Natural killer cell treated with Interleukin-12 subunit alpha and Interleukin-12 subunit beta and Interleukin-15 and Interleukin-18, amount 100 ng/mL, for 72 hours (primary cell): ENCODE measurements at regions not wholly inside any gene's neighbourhood (a gene's known extent, or its start where the extent isn't known, plus 50 kb on each side); places are given as distances from the start of the nearest gene placed in this dataset.
"Not testable (repeated sequence)": the region's sequence is repeated elsewhere in the genome, so short reads cannot be mapped to it uniquely, and the experiment has no call there.

Experiments used
- ATAC-seq, 2 donors: fragments of 150-1000 bp; cut with Tn5 transposase in 1 of 2; sonication (Bioruptor Pico), chemical (Tn5 transposase) in 1 of 2; 2 replicates each; pipeline ENCODE4 v1.10.0; 2021
- DNase-seq: peaks from one replicate; pipeline ENCODE4 v3.0.0; 2022; ENCODE audit warnings: low spot score
- H3K27ac Mint-ChIP-seq, 2 donors: 1 replicate in 1 of 2; 2 replicates in 1 of 2; pipeline ENCODE4 v1.8.0; 2022; ENCODE audit warnings: mixed read lengths in 2 of 2, mild to moderate bottlenecking in 1 of 2, moderate library complexity in 1 of 2
- H3K27me3 Mint-ChIP-seq, 2 donors: 1 replicate in 1 of 2; 2 replicates in 1 of 2; pipeline ENCODE4 v1.8.0; 2022; ENCODE audit warnings: mixed read lengths in 2 of 2
- H3K36me3 Mint-ChIP-seq: one replicate; pipeline ENCODE4 v1.8.0; 2022; ENCODE audit warnings: mixed read lengths
- H3K4me1 Mint-ChIP-seq, 2 donors: 1 replicate in 1 of 2; 2 replicates in 1 of 2; pipeline ENCODE4 v1.8.0; 2022; ENCODE audit warnings: low read depth in 2 of 2, mixed read lengths in 2 of 2, mild to moderate bottlenecking in 1 of 2
- H3K4me3 Mint-ChIP-seq: one replicate; pipeline ENCODE4 v1.8.0; 2022; ENCODE audit warnings: mixed read lengths
- H3K9me3 Mint-ChIP-seq: 2 replicates; pipeline ENCODE4 v1.8.0; 2022; ENCODE audit warnings: mixed read lengths

DNA sequence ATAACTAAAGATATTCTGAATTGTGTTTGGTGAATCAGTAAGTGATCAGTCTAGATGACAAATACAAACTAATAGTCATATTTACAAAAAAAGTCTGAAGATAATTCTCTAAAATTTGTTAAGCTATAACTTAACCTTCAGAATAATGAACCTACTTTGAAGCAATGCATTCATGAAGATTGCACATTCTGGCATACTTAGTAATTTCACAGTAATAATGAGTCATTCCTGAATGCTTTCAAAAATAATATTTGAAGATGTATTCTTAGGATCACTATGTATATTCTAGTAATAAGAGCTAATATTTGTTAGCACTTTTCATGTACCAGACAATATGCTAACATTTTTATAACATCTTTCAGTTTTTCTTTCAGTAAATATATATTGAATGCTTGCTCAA lies 756.7 kb upstream of the SLIT2 start:
- Mint-ChIP-seq H3K9me3 (peaks cover 24% of the 10 kb centered on the region), H3K27me3 (no peaks in the 10 kb centered on the region), H3K4me3 (no peak overlapping the region), H3K36me3 (no peaks in the 10 kb centered on the region), H3K27ac (no peak overlapping the region), H3K4me1 (no peaks in the 10 kb centered on the region)
- DNase-seq (no peak), ATAC-seq (no peak)

DNA sequence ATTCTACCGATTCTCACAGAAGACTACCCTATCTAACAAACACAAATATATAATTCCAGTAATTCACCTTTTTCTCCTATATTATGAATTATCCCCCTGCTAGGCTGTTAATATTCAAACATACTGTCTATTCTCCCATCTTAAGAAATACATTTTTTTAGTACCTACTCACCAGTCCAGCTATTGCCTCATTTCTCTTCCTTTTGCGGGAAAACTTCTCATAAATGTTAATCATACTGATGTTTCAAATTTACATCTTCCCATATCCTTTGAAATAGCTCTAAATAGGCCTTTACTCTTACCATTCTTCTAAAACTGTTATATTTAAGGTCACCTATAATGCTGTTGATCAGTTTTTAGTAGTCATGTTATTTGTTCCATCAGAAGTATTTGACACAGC lies 759.1 kb upstream of the SLIT2 start:
- ATAC-seq (no peak), DNase-seq (no peak)
- peaks cover 24% of the 10 kb centered on the region for H3K9me3 Mint-ChIP-seq
- no peaks in the 10 kb centered on the region for H3K27me3 Mint-ChIP-seq
- no peak overlapping the region for H3K4me3 Mint-ChIP-seq
- no peaks in the 10 kb centered on the region for H3K36me3 Mint-ChIP-seq
- H3K27ac Mint-ChIP-seq: no peak overlapping the region
- no peaks in the 10 kb centered on the region for H3K4me1 Mint-ChIP-seq

DNA sequence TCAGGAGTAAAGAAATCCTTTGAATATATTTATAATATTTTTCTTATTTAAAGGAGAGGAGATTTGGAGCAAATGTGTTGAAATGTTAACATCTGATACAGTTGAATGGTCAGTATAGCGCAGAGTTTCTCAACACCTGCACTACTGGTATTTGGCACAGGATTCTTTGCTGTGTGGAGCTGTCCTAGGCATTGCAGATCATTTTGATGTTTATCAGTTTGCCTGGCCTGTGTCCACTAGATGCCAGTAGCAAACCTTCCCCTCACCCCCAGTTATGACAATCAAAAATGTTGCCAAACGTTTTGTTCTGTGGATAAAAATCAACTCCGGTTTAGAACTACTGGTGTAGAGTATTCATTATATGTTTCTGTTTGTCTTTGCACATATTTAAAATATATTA lies 765.3 kb upstream of the SLIT2 start:
- H3K27me3 Mint-ChIP-seq: no peaks in the 10 kb centered on the region
- no peaks in the 10 kb centered on the region for H3K36me3 Mint-ChIP-seq
- ATAC-seq (no peak), DNase-seq (no peak)
- H3K4me3 Mint-ChIP-seq: no peak overlapping the region
- no peak overlapping the region for H3K27ac Mint-ChIP-seq
- no peaks in the 10 kb centered on the region for H3K9me3 Mint-ChIP-seq
- H3K4me1 Mint-ChIP-seq: no peaks in the 10 kb centered on the region

DNA sequence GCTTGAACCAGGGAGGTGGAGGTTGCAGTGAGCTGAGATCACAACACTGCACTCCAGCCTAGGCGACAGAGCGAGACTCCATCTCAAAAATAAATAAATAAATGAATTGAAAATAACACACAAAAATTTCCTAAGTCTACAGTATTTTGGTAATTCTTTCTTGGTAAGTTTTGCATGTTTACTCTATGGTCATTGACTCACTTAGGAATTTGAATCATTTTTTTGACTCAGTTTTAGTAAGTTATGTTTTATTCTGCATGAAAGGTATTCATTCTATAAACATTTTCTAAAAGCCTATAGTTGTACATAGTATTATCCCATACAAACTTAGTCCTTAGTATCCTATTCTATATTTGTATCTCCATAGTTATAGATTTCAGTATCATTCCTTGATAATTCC lies 772.9 kb upstream of the SLIT2 start:
- Mint-ChIP-seq H3K9me3 (peaks cover under 1% of the 10 kb centered on the region), H3K4me3 (no peak overlapping the region), H3K27me3 (no peaks in the 10 kb centered on the region), H3K4me1 (no peaks in the 10 kb centered on the region), H3K36me3 (no peaks in the 10 kb centered on the region), H3K27ac (no peak overlapping the region)
- no peak for DNase-seq
- no peak for ATAC-seq

DNA sequence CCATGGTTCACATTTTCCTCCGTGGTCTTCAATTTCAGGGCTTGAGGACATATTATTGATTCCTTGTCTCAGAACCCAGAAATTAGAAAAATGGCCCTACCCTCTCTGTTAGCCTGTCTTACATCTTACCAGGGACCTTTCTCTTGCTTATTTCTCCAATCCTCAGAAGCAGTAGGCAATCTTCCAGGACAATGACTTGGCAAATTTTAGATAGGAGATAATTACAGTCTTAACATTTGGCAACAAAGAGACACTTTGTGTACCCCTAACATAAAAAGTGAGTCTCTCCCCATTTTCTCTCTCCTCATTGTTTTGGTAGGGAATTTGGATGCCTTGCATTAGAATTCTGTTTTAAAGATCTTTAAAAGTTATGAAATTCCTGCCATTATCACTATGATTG lies 778.1 kb upstream of the SLIT2 start:
- ATAC-seq (no peak), DNase-seq (no peak)
- Mint-ChIP-seq H3K36me3 (no peaks in the 10 kb centered on the region), H3K27me3 (no peaks in the 10 kb centered on the region), H3K4me1 (no peaks in the 10 kb centered on the region), H3K27ac (no peak overlapping the region), H3K4me3 (no peak overlapping the region), H3K9me3 (peaks cover 14% of the 10 kb centered on the region)

DNA sequence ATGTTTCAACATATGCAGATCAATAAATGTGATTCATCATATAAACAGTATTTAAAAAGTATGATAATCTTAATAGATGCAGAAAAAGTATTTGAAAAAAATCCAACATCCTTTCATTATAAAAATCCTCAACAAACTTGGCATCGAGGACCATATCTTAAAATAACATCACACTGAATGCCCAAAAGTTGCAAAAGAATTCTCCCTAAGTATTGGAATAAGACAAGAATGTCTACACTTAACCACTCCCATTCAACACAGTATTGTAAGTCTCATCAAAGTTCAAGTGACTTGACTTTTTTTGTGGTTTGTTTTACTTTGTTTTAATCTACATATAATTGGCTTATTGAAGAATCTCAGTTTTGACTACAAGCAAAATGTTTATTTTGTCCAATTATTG lies 779.0 kb upstream of the SLIT2 start:
- Mint-ChIP-seq H3K4me1 (no peaks in the 10 kb centered on the region), H3K4me3 (no peak overlapping the region), H3K27ac (no peak overlapping the region), H3K36me3 (no peaks in the 10 kb centered on the region), H3K27me3 (no peaks in the 10 kb centered on the region), H3K9me3 (peaks cover 14% of the 10 kb centered on the region)
- DNase-seq (no peak), ATAC-seq (no peak)

DNA sequence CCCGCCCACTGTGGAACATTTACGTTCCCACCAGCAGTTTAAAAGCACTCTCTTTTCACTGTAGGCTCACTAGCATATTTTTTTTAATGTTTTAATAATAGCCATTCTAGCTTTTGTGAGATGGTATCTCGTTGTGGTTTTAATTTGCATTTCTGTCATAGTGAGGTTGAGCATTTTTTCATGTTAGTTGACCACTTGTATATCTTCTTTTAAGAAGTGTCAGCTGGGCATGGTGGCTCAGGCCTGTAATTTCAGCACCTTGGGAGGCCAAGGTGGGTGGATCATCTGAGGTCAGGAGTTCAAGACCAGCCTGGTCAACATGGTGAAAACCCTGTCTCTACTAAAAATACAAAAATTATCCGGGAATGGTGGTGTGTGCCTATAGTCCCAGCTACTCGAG lies 781.7 kb upstream of the SLIT2 start:
- H3K4me3 Mint-ChIP-seq, H3K27me3 Mint-ChIP-seq, ATAC-seq, H3K36me3 Mint-ChIP-seq, H3K27ac Mint-ChIP-seq, DNase-seq, H3K4me1 Mint-ChIP-seq: not testable (repeated sequence)
- peaks cover 22% of the 10 kb centered on the region for H3K9me3 Mint-ChIP-seq

DNA sequence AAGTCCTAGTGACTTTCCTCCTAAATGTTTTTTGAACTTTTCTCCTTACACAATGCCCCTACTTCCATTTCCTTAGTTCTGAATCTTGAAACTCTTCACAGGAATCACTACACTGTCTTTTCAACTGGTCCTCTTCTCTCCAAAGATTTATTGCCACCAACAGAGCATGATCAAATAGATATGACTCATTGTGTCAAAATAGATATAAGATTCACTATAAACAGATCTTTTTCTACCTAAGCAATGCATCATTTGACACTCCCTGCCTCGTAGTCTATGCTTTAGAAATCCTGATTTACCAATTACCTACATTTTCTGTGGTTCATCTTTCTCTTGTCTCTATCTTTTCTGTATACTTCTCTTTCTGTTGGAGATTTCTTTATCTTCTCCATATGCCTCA lies 789.6 kb upstream of the SLIT2 start:
- H3K4me3 Mint-ChIP-seq: no peak overlapping the region
- H3K27ac Mint-ChIP-seq: no peak overlapping the region
- DNase-seq (no peak), ATAC-seq (no peak)
- no peaks in the 10 kb centered on the region for H3K27me3 Mint-ChIP-seq
- no peaks in the 10 kb centered on the region for H3K4me1 Mint-ChIP-seq
- peaks cover 24% of the 10 kb centered on the region for H3K9me3 Mint-ChIP-seq
- H3K36me3 Mint-ChIP-seq: no peaks in the 10 kb centered on the region

DNA sequence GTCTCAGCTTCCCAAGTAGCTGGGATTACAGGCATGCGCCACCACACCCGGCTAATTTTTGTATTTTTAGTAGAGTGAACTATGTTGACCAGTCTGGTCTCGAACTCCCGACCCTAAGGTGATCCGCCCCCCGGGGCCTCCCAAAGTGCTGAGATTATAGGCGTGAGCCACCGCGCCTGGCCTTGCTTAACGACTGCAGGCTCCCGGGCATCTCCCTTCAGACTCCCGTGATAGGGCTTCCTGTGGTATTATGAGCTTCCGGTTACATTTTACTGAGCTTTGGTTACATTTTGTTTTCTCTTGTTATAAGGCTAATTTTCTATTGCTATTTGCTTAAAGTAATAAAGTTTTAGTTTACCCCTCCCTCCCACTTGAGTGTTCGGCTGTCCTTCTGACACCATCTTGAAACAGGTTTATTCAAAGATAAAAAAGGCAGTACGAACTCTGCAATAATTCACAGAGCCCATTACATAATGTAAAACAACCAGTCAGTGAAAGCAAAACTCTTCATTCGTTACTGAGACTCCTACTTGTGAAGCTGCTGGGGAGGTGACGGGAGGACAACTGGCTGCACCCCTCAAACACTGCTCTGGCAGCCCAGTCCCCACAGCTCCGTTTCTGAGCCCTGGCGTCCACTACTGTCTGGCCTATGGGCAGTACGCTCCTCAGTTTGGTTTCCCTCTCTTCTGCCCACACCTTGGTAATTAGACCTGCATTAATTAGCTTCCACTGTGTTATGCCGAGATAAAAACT lies 795.7 kb upstream of the SLIT2 start:
- Mint-ChIP-seq H3K27ac (no peak overlapping the region), H3K27me3 (no peaks in the 10 kb centered on the region), H3K9me3 (peaks cover 15% of the 10 kb centered on the region), H3K36me3 (peaks cover 6% of the 10 kb centered on the region), H3K4me3 (no peak overlapping the region), H3K4me1 (no peaks in the 10 kb centered on the region)
- DNase-seq (no peak), ATAC-seq (no peak)

DNA sequence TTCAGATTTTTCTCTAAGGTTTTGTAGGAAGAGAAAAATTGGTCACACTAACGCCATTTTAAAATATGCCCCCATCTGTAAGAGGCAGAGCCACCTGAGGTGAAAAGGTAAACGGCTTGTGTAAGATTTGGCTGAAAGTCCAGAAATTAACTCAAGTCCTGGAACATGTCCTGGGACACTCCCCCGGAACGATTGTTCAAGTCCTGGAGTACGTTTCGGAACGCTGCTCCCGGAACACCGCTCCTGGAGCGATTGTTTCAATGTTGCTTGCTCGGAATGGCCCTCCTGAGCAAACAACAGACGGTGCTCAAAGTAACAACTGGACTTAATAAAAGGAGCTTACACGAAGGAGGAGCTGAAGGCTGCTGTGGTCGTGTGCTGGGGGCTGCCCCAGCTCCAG lies 796.5 kb upstream of the SLIT2 start:
- no peak for DNase-seq
- no peak overlapping the region for H3K27ac Mint-ChIP-seq
- peaks cover 6% of the 10 kb centered on the region for H3K36me3 Mint-ChIP-seq
- H3K27me3 Mint-ChIP-seq: no peaks in the 10 kb centered on the region
- peaks cover 12% of the 10 kb centered on the region for H3K9me3 Mint-ChIP-seq
- H3K4me1 Mint-ChIP-seq: no peaks in the 10 kb centered on the region
- no peak for ATAC-seq
- H3K4me3 Mint-ChIP-seq: no peak overlapping the region

DNA sequence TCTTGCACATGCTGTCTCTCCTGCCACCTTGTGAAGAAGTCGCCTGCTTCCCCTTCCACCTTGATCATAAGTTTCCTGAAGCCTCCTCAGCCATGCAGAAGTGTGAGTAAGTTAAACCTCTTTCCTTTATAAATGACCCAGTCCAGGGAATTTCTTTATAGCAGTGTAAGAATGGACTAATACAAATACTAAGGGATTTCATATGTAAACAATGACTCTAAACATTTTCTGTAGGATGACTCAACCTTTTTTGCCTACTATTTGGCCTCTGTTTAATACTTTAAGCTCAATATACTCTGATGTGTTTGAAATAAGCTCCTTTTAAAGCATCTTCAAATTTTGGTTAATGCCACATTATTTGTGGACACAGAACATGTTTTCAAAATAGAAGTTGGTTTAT lies 813.5 kb upstream of the SLIT2 start:
- no peak overlapping the region for H3K4me3 Mint-ChIP-seq
- H3K27ac Mint-ChIP-seq: no peak overlapping the region
- H3K36me3 Mint-ChIP-seq: peaks cover 15% of the 10 kb centered on the region
- ATAC-seq (no peak), DNase-seq (no peak)
- H3K27me3 Mint-ChIP-seq: no peaks in the 10 kb centered on the region
- peaks cover 19% of the 10 kb centered on the region for H3K9me3 Mint-ChIP-seq
- H3K4me1 Mint-ChIP-seq: no peaks in the 10 kb centered on the region

DNA sequence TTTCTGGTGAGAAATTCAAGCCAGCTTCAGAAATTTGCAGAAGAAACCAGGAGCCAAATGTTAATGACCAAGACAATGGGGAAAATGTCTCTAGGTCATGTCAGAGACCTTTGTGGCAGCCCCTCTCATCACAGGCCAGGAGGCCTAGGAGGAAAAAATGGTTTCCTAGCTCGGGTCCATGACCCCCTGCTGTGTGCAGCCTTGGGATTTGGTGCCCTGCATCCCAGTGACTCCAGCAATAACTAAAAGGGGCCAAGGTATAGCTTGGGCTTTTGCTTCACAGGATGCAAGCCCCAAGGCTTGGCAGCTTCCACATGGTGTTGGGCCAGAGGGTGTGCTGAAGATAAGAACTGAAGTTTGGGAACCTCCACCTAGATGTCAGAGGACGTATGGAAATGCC lies 814.7 kb upstream of the SLIT2 start:
- no peaks in the 10 kb centered on the region for H3K4me1 Mint-ChIP-seq
- peaks cover 15% of the 10 kb centered on the region for H3K36me3 Mint-ChIP-seq
- ATAC-seq (no peak), DNase-seq (no peak)
- H3K27me3 Mint-ChIP-seq: no peaks in the 10 kb centered on the region
- H3K9me3 Mint-ChIP-seq: peaks cover 15% of the 10 kb centered on the region
- H3K27ac Mint-ChIP-seq: no peak overlapping the region
- no peak overlapping the region for H3K4me3 Mint-ChIP-seq

DNA sequence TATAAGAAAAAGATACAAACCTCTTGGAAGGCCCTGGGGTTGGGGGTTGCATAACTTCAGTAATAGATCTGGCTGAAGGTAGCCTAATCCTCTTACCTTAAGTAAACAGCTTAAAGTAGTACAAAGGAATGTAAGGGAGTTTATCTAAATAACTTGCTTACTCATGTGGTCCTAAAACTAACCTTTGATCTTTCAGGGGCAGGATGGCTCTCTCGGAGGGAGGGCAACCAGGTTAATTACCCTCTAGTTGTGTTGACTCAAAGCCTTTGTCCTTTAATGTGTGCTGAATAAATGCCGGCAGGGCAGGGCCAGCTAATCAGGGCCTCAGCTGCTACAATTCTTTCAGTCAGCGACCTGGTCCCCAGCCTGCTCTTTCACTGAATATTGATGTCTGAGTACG lies 822.0 kb upstream of the SLIT2 start:
- H3K4me1 Mint-ChIP-seq: no peaks in the 10 kb centered on the region
- H3K4me3 Mint-ChIP-seq: no peak overlapping the region
- no peak for DNase-seq
- H3K36me3 Mint-ChIP-seq: peaks cover 6% of the 10 kb centered on the region
- H3K27me3 Mint-ChIP-seq: no peaks in the 10 kb centered on the region
- no peak for ATAC-seq
- H3K27ac Mint-ChIP-seq: no peak overlapping the region
- peaks cover 10% of the 10 kb centered on the region for H3K9me3 Mint-ChIP-seq

DNA sequence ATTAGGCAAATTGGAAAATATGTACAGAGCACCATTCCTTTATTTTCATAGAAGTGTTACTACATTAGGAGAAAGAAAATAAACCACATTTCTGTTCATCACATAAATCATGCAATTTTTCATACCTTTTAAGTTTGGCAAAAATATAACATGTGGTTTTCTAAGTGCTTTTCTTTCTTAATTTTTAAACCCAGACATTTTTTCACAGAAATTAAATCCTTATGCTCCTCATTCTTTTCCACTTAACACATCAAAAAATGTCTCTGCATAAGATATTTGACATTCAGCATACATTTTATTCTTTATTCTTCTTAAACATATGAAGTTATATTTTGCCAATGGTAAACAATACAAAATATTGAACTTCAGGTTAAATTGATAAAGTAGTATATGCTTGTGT lies 826.6 kb upstream of the SLIT2 start:
- no peaks in the 10 kb centered on the region for H3K4me1 Mint-ChIP-seq
- DNase-seq: no peak
- no peaks in the 10 kb centered on the region for H3K36me3 Mint-ChIP-seq
- H3K27me3 Mint-ChIP-seq: no peaks in the 10 kb centered on the region
- no peak overlapping the region for H3K4me3 Mint-ChIP-seq
- H3K27ac Mint-ChIP-seq: no peak overlapping the region
- H3K9me3 Mint-ChIP-seq: peaks cover 5% of the 10 kb centered on the region
- no peak for ATAC-seq

DNA sequence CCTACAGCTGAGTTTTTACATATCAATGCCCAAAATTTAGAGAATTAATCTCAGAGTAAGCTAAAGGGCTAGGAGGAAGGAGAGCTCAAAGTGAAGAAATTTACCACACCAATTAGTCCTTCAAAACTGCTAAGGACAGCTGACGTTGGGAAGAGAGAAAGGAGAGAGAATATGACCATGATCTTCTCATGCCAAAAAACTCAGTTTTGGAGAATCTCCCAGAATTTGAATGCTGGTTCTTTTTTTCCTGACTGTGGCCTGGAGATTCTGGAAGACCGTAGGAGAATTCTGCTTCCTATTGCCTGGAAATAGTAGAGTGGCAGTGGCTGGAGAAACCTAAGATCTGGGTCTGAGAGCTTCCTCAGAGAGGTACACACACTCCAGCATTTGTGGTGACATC lies 834.4 kb upstream of the SLIT2 start:
- Mint-ChIP-seq H3K4me1 (no peaks in the 10 kb centered on the region), H3K27ac (no peak overlapping the region), H3K9me3 (peaks cover 17% of the 10 kb centered on the region), H3K27me3 (no peaks in the 10 kb centered on the region), H3K36me3 (peaks cover 7% of the 10 kb centered on the region), H3K4me3 (no peak overlapping the region)
- no peak for ATAC-seq
- DNase-seq: no peak
